ENCODE measurements at regions not wholly inside any gene's neighbourhood (a gene's known extent, or its start where the extent isn't known, plus 50 kb on each side); places are given as distances from the start of the nearest gene placed in this dataset.

GRCh38 chr2:168343586-168343985 is 96.2 kb upstream of the STK39 start:
- TF ChIP-seq REST (IDR thresholded peaks at IDR 0.05; ENCODE audit: low read depth) (no peak), CTCF (IDR thresholded peaks at IDR 0.05 in 2 of 3, conservative IDR thresholded peaks at IDR 0.05 in 1 of 3; ENCODE audit: borderline replicate concordance in 1 of 3, insufficient read depth in 1 of 3, low read depth in 2 of 3, low read length in 2 of 3) (no peak), MAX (IDR thresholded peaks at IDR 0.05) (no peak), POLR2A (IDR thresholded peaks at IDR 0.05; ENCODE audit: borderline replicate concordance, extremely low read depth, insufficient read depth, insufficient read length) (no peak), POLR2AphosphoS5 (IDR thresholded peaks at IDR 0.05; ENCODE audit: low read depth, low read length) (no peak), EZH2phosphoT487 (IDR thresholded peaks at IDR 0.05; ENCODE audit: borderline replicate concordance) (no peak), CBX3 (IDR thresholded peaks at IDR 0.05; ENCODE audit: low read depth) (no peak), EZH2 (IDR thresholded peaks at IDR 0.05) (no peak), SIN3A (IDR thresholded peaks at IDR 0.05; ENCODE audit: low read depth) (no peak), ZNF274 (IDR thresholded peaks at IDR 0.05; ENCODE audit: low read depth, low read length) (no peak), SP1 (IDR thresholded peaks at IDR 0.05; ENCODE audit: low read depth) (no peak), TCF7L2 (IDR thresholded peaks at IDR 0.05; ENCODE audit: borderline replicate concordance, extremely low read depth, insufficient read depth, insufficient read length) (no peak), ELF1 (IDR thresholded peaks at IDR 0.05; ENCODE audit: borderline replicate concordance, low read depth) (no peak), JUND (IDR thresholded peaks at IDR 0.05) (no peak)

Measured in HCT116 (cell line).